22Rv1 (cell line): ENCODE measurements at regions not wholly inside any gene's neighbourhood (a gene's known extent, or its start where the extent isn't known, plus 50 kb on each side); places are given as distances from the start of the nearest gene placed in this dataset.

Source experiments
- H3K27ac ChIP-seq: fragments of 450-650 bp; 2 replicates; pipeline ENCODE4 v1.5.1; 2017
- ZFX ChIP-seq: fragments of 450-650 bp; IDR thresholded peaks from 2 replicates; pipeline ENCODE4 v1.6.1; 2017; ENCODE audit warnings: antibody characterized with exemption, borderline replicate concordance
- TF ChIP-seq, protein P1 (sequence below): fragments of 450-650 bp; IDR thresholded peaks from 2 replicates; pipeline ENCODE4 v1.5.1; 2017; ENCODE audit warnings: mild to moderate bottlenecking

DNA sequence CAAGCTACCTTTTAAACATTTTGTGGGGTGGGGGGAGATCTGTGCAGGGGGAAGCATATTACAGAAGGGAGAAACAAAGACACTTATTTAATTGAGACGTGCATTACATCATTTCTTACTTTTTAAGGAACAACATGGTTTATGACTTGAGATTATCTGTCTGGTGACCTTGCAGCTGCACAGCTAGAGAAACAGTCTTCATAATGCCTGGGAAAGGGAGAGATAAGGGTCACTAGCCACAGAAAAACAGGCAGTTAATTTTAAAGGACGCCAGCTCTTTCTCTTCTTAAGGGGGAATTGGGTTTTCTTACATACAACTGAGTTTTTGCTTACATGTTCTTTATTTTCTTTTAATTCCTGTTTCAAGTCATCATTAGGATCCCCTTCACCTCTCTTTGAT lies 147.9 kb downstream of the SST start:
- TF ChIP-seq, protein P1, sequence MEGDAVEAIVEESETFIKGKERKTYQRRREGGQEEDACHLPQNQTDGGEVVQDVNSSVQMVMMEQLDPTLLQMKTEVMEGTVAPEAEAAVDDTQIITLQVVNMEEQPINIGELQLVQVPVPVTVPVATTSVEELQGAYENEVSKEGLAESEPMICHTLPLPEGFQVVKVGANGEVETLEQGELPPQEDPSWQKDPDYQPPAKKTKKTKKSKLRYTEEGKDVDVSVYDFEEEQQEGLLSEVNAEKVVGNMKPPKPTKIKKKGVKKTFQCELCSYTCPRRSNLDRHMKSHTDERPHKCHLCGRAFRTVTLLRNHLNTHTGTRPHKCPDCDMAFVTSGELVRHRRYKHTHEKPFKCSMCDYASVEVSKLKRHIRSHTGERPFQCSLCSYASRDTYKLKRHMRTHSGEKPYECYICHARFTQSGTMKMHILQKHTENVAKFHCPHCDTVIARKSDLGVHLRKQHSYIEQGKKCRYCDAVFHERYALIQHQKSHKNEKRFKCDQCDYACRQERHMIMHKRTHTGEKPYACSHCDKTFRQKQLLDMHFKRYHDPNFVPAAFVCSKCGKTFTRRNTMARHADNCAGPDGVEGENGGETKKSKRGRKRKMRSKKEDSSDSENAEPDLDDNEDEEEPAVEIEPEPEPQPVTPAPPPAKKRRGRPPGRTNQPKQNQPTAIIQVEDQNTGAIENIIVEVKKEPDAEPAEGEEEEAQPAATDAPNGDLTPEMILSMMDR, result no peak
- TF ChIP-seq ZFX, result no peak
- H3K27ac ChIP-seq, result no peak overlapping the region

DNA sequence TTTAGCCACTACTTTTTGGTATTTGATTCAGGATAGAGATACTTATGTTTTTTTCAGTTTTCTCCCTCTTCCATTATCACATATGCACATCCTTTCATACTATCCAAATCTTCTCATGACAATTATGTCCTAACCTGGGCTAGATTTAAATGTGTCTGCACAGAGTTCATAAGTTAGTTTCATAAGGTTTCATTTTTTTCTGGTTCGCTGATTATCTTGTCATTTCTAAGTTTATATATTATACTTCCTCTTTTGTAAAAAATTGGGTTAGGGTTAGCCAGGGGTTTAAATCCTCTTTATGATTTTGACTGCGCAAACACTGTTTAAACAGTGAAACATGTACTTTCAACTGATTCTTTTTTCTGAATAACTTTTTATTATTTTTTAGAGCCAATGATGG lies 148.6 kb downstream of the SST start:
- TF ChIP-seq ZFX, result no peak
- TF ChIP-seq, protein P1, result no peak
- H3K27ac ChIP-seq, result no peak overlapping the region

DNA sequence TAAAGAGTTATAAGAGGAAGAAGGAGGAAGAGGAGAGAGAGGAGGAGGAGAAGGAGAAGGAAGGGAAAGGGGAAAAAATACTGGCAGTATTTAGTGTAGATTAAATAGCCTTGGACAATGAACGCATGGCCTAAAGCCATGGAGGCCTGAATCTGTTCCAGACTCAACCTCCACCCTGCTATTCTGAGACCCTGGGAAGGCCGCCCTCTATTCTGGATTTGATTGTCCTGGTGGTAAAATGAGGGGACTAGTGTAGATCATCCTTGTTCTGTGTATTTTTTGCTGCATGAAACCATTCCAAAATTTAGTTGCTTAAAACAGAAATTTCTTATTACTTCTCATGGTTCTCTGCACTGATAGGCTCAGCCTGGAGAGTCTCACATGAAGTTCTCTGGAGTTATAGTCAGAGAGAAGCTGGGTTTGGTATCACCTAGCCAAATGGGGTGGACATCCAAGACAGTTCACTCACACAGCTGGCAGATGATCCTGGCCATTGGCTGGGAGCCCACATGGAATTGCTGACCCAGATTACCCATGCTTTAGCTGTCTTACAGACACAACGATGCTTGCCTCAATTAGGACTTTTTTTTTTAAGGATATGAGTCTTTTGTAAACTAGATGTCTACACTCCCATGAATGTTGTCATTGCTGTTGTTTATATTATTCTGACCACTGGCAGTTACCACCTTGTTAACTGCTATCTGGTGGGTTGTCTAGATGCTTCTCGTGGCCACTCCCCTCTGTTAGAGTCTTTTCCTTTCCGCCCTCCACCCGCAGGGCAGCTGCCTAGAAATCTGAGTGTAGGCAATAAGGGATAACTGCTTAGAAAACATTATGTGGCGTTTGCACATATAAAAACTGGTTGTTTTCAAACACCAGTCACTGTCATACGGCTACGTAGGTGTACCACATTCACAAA lies 149.9 kb downstream of the SST start:
- H3K27ac ChIP-seq, result no peak overlapping the region
- TF ChIP-seq ZFX, result no peak
- TF ChIP-seq, protein P1, result no peak

DNA sequence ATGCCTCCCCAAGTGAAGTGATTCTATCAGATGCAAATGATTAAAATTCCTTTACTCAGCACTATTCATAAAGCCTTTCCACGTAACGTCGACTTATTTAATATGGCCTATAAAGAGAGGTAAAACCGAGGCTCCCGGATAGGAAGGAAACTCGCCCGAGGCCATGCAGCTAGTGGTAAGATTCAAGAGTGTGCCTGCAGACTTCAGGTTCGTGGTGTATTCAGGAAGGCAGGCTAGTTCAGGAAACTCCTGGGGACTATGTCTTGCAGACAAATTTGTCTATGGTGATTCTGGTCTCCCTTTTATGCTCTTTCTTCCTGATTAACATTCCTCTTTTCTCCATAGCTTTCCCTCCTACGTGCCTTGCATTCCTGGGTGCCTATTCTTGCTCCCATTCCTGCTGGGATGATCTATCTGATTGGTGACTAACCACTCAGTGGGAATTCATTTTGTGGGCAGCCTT lies 150.7 kb downstream of the SST start:
- no peak overlapping the region for H3K27ac ChIP-seq
- TF ChIP-seq, protein P1, result no peak
- no peak for TF ChIP-seq ZFX

DNA sequence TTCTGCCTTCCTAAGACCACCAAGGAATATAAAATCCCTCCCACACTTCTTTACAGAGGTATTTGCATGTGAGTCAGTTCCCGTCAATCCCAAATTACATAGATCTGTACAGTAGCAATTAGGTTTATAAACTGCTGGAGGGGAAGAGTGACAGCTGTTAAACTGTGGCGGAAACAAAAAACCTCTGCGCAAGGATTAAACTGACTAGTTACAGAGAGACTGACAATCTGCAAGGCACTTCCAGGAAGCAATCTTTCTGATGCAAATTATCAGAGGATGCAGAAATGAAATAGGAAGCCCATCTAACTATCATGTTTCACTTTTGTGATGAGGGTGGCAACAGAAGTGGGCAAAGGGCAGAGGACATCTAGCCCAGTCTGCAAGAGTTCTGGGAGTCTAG lies 150.4 kb downstream of the RTP4 start:
- H3K27ac ChIP-seq, result no peak overlapping the region

DNA sequence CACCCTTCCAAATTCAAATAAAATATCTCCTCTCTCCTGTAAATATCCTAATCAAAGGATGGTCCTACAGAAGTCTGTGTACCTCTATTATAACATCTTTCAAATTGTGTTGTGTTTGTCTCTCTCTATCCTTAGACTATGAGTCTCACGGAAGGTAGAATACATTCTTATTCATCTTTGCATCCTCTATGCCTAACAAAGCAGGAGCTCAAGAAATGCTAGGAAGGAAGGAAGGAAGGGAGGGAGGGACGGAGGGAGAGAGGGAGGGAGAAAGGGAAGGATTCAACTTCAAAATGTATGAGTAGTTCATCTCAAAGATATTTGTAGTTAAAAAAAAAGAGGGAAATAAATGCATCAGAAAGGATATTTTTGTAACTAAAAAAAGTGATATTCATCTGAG lies 150.0 kb downstream of the RTP4 start:
- TF ChIP-seq, protein P1, result no peak
- no peak for TF ChIP-seq ZFX
- no peak overlapping the region for H3K27ac ChIP-seq

More for the DNA sequence above, 150.4 kb downstream of the RTP4 start:
- no peak for TF ChIP-seq ZFX
- TF ChIP-seq, protein P1, result no peak
